ENCODE measurements at regions not wholly inside any gene's neighbourhood (a gene's known extent, or its start where the extent isn't known, plus 50 kb on each side); places are given as distances from the start of the nearest gene placed in this dataset.

DNA sequence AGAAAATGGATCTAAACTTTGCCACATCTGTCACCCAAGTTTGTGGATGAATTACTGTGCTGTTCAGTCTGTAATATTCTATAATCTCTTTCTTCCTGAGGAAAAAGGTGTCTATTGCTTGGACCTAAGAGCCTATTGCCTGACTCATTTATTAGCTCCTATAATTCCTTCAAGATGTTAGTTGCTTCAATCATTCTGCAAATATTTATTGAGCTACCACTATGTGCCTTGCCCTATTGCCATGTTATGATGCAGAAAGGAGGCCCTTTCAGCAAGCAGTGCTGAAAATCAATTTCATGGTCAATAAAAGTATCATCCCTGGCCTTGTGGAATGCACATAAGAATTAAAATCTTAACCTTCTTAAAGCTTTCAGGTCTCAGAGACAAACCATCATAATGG, 113.6 kb downstream of the CCER1 start:
- Histone ChIP-seq H3K9me3 (no peaks in the 10 kb centered on the region), H3K4me1 (no peaks in the 10 kb centered on the region), H3K36me3 (no peaks in the 10 kb centered on the region), H3K27me3 (replicated peaks in 1 of 7) (no peaks in the 10 kb centered on the region), H3K27ac (no peak overlapping the region), H3K4me3 (no peak overlapping the region)
- no peak for TF ChIP-seq POLR2A (IDR thresholded peaks at IDR 0.05)
- TF ChIP-seq POLR2AphosphoS5 (IDR thresholded peaks at IDR 0.05), result no peak
- TF ChIP-seq, protein P1, sequence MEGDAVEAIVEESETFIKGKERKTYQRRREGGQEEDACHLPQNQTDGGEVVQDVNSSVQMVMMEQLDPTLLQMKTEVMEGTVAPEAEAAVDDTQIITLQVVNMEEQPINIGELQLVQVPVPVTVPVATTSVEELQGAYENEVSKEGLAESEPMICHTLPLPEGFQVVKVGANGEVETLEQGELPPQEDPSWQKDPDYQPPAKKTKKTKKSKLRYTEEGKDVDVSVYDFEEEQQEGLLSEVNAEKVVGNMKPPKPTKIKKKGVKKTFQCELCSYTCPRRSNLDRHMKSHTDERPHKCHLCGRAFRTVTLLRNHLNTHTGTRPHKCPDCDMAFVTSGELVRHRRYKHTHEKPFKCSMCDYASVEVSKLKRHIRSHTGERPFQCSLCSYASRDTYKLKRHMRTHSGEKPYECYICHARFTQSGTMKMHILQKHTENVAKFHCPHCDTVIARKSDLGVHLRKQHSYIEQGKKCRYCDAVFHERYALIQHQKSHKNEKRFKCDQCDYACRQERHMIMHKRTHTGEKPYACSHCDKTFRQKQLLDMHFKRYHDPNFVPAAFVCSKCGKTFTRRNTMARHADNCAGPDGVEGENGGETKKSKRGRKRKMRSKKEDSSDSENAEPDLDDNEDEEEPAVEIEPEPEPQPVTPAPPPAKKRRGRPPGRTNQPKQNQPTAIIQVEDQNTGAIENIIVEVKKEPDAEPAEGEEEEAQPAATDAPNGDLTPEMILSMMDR (IDR thresholded peaks at IDR 0.05 in 8 of 11, conservative IDR thresholded peaks at IDR 0.05 in 3 of 11), result no peak
- intact Hi-C loops (cut with DNase I; ENCODE audit: low total_unique reads), result no loop called here
- no peak for DNase-seq

- intact Hi-C loops (cut with DNase I; ENCODE audit: low total_unique reads), result no loop called here
- Histone ChIP-seq H3K27ac (no peak overlapping the region), H3K9me3 (no peaks in the 10 kb centered on the region), H3K36me3 (no peaks in the 10 kb centered on the region), H3K4me3 (no peak overlapping the region), H3K4me1 (no peaks in the 10 kb centered on the region), H3K27me3 (replicated peaks in 1 of 7) (no peaks in the 10 kb centered on the region)
- DNase-seq, result no peak
- TF ChIP-seq, protein P1 (IDR thresholded peaks at IDR 0.05 in 8 of 11, conservative IDR thresholded peaks at IDR 0.05 in 3 of 11), result no peak
- TF ChIP-seq POLR2A (IDR thresholded peaks at IDR 0.05) (no peak), POLR2AphosphoS5 (IDR thresholded peaks at IDR 0.05) (no peak)
Measured at GRCh38 chr12:90839346-90839745, 115.6 kb downstream of the CCER1 start.

GRCh38 chr12:90836689-90837088, 118.3 kb downstream of the CCER1 start:
- Histone ChIP-seq H3K4me1 (no peaks in the 10 kb centered on the region), H3K27ac (no peak overlapping the region), H3K27me3 (replicated peaks in 1 of 7) (no peaks in the 10 kb centered on the region), H3K9me3 (no peaks in the 10 kb centered on the region), H3K4me3 (no peak overlapping the region), H3K36me3 (no peaks in the 10 kb centered on the region)
- no peak for DNase-seq
- TF ChIP-seq, protein P1 (IDR thresholded peaks at IDR 0.05 in 8 of 11, conservative IDR thresholded peaks at IDR 0.05 in 3 of 11), result no peak
- no peak for TF ChIP-seq POLR2AphosphoS5 (IDR thresholded peaks at IDR 0.05)
- TF ChIP-seq POLR2A (IDR thresholded peaks at IDR 0.05), result no peak
- WGBS, 5 donors, result 77 to 90% (median 87%) methylated on average over 6 of the region's 6 CpGs
- intact Hi-C loops (cut with DNase I; ENCODE audit: low total_unique reads), result no loop called here

- no peak overlapping the region for H3K27ac ChIP-seq
- no peaks in the 10 kb centered on the region for H3K9me3 ChIP-seq
- H3K27me3 ChIP-seq (replicated peaks in 1 of 7), result no peaks in the 10 kb centered on the region
- no peaks in the 10 kb centered on the region for H3K4me1 ChIP-seq
- 26 to 33% (median 29%) methylated on average over 2 of the region's 2 CpGs for WGBS, 5 donors
- no peak for DNase-seq
- H3K4me3 ChIP-seq, result no peak overlapping the region
- intact Hi-C loops (cut with DNase I; ENCODE audit: low total_unique reads), result no loop called here
- H3K36me3 ChIP-seq, result no peaks in the 10 kb centered on the region
- TF ChIP-seq POLR2AphosphoS5 (IDR thresholded peaks at IDR 0.05) (no peak), POLR2A (IDR thresholded peaks at IDR 0.05) (no peak)
- TF ChIP-seq, protein P1 (IDR thresholded peaks at IDR 0.05 in 8 of 11, conservative IDR thresholded peaks at IDR 0.05 in 3 of 11), result no peak
Measured at GRCh38 chr12:90833228-90833627, 121.7 kb downstream of the CCER1 start.

All from spleen (tissue), 11 donors.